PC-3 (cell line): ENCODE measurements at regions not wholly inside any gene's neighbourhood (a gene's known extent, or its start where the extent isn't known, plus 50 kb on each side); places are given as distances from the start of the nearest gene placed in this dataset.
"Not testable (repeated sequence)": the region's sequence is repeated elsewhere in the genome, so short reads cannot be mapped to it uniquely, and the experiment has no call there.

Experiments
- ATAC-seq: fragments of 200-7000 bp; cut with Tn5 transposase; 2 replicates; pipeline ENCODE4 v1.9.1; 2020; ENCODE audit warnings: mild to moderate bottlenecking, moderate library complexity
- BruUV-seq: library from RNA; stranded (reverse); fragments of 400-500 nt; replicated peaks from 2 replicates; lab custom pipeline; 2021; lab: Mats Ljungman, UMichigan
- CTCF ChIA-PET: fragments of 300-600 bp; sonication (Branson Sonifier 250); formaldehyde crosslinking; loops from one replicate; lab custom pipeline; 2022; ENCODE audit warnings: antibody characterized with exemption; lab: Charles Lee
- POLR2A ChIA-PET: fragments of 300-600 bp; sonication (Branson Sonifier 250); formaldehyde crosslinking; loops from one replicate; lab custom pipeline; 2022; ENCODE audit warnings: antibody characterized with exemption; ENCODE audit not compliant: unreplicated experiment; lab: Charles Lee
- DNase-seq: peaks from one replicate; pipeline ENCODE4 v3.0.0-alpha.2; 2015
- H2AFZ ChIP-seq: fragments of 300-600 bp; sonication (generic); 2 replicates; pipeline ENCODE4 v1.6.0; 2016; ENCODE audit warnings: antibody characterized with exemption, low read length
- H3F3A ChIP-seq: fragments of 300-600 bp; sonication (generic); one replicate; pipeline ENCODE4 v1.6.0; 2017; ENCODE audit warnings: antibody characterized with exemption, low read length, control low read depth, mild to moderate bottlenecking; ENCODE audit not compliant: unreplicated experiment
- H3K27ac ChIP-seq: fragments of 300-600 bp; sonication (generic); 2 replicates; pipeline ENCODE4 v1.5.1; 2016; ENCODE audit warnings: mild to moderate bottlenecking, low read length
- H3K27me3 ChIP-seq: fragments of 300-600 bp; sonication (generic); 2 replicates; pipeline ENCODE4 v1.6.1; 2016; ENCODE audit warnings: low read length, mixed read lengths
- H3K36me3 ChIP-seq: fragments of 300-600 bp; sonication (generic); 2 replicates; pipeline ENCODE4 v1.6.1; 2016; ENCODE audit warnings: low read depth, mixed run types, low read length, mixed read lengths
- H3K4me1 ChIP-seq: fragments of 300-600 bp; sonication (generic); 2 replicates; pipeline ENCODE4 v1.5.1; 2016; ENCODE audit warnings: low read length; ENCODE audit not compliant: insufficient read depth
- H3K4me2 ChIP-seq: fragments of 300-600 bp; sonication (generic); 2 replicates; pipeline ENCODE4 v1.6.0; 2016; ENCODE audit warnings: low read length
- H3K4me3 ChIP-seq: fragments of 300-600 bp; sonication (generic); 2 replicates; pipeline ENCODE4 v1.5.1; 2016; ENCODE audit warnings: mild to moderate bottlenecking, low read length, mixed read lengths
- H3K79me2 ChIP-seq: fragments of 300-600 bp; sonication (generic); 2 replicates; pipeline ENCODE4 v1.6.1; 2017; ENCODE audit warnings: low read length, mixed read lengths
- H3K9ac ChIP-seq: fragments of 300-600 bp; sonication (generic); 2 replicates; pipeline ENCODE4 v1.6.0; 2016; ENCODE audit warnings: mild to moderate bottlenecking, low read length
- H3K9me2 ChIP-seq: fragments of 300-600 bp; sonication (generic); replicated peaks from 2 replicates; pipeline ENCODE4 v1.6.1; 2016; ENCODE audit warnings: mixed run types, low read length, mixed read lengths
- H3K9me3 ChIP-seq: fragments of 300-600 bp; sonication (generic); 2 replicates; pipeline ENCODE4 v1.6.1; 2016; ENCODE audit warnings: low read length, mixed read lengths
- H4K20me1 ChIP-seq: fragments of 300-600 bp; sonication (generic); 2 replicates; pipeline ENCODE4 v1.6.1; 2016; ENCODE audit warnings: low read length, mixed read lengths
- EZH2 ChIP-seq: fragments of 300-600 bp; sonication (generic); IDR thresholded peaks from one replicate; pipeline ENCODE4 v1.6.1; 2017; ENCODE audit warnings: antibody characterized with exemption, mild to moderate bottlenecking, low read length; ENCODE audit not compliant: unreplicated experiment
- EZH2phosphoT487 ChIP-seq: fragments of 300-600 bp; sonication (generic); IDR thresholded peaks from 2 replicates; pipeline ENCODE4 v1.6.1; 2018; ENCODE audit warnings: mild to moderate bottlenecking, antibody characterized with exemption, low read length, borderline replicate concordance
- intact Hi-C: fragments of 100-400 bp; cut with micrococcal nuclease; formaldehyde crosslinking; loops from 2 replicates; pipeline ENCODE4 v1.9.0; 2023
- TF ChIP-seq, protein P1 (sequence below): fragments of 300-600 bp; sonication (generic); conservative IDR thresholded peaks from 2 replicates; pipeline ENCODE4 v1.5.1; 2017; ENCODE audit warnings: antibody characterized with exemption, low read depth, mild to moderate bottlenecking, low read length

DNA sequence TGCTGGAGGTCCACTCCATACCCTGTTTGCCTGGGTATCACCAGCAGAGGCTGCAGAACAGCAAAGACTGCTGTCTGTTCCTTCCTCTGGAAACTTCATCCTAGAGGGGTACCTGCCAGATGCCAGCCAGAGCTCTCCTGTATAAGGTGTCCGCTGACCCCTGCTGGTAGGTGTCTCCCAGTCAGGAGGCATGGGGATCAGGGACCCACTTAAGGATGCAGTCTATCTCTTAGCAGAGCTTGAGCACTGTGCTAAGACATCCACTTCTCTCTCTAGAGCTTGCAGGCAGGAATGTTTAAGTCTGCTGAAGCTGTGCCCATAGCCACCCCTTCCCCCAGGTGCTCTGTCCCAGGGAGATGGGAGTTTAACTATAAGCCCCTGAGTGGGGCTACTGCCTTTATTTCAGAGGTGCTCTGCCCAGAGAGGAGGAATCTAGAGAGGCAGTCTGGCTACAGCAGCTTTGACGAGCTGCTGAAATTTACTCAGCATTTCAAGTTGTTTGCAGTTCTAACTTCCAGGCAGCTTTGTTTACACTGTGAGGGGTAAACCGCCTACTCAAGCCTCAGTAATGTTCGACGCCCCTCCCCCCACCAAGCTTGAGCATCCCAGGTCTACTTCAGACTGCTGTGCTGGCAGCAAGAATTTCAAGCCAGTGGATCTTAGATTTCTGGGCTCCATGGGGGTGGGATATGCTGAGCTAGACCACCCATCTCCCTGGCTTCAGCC is 74.5 kb upstream of the GORAB start:
- BruUV-seq, H4K20me1 ChIP-seq, H3F3A ChIP-seq, CTCF ChIA-PET, H3K36me3 ChIP-seq, H3K27me3 ChIP-seq, H3K4me3 ChIP-seq, H3K9ac ChIP-seq, H3K79me2 ChIP-seq, intact Hi-C loops, H3K9me3 ChIP-seq, H3K27ac ChIP-seq, H3K9me2 ChIP-seq: not testable (repeated sequence)
- TF ChIP-seq, protein P1, sequence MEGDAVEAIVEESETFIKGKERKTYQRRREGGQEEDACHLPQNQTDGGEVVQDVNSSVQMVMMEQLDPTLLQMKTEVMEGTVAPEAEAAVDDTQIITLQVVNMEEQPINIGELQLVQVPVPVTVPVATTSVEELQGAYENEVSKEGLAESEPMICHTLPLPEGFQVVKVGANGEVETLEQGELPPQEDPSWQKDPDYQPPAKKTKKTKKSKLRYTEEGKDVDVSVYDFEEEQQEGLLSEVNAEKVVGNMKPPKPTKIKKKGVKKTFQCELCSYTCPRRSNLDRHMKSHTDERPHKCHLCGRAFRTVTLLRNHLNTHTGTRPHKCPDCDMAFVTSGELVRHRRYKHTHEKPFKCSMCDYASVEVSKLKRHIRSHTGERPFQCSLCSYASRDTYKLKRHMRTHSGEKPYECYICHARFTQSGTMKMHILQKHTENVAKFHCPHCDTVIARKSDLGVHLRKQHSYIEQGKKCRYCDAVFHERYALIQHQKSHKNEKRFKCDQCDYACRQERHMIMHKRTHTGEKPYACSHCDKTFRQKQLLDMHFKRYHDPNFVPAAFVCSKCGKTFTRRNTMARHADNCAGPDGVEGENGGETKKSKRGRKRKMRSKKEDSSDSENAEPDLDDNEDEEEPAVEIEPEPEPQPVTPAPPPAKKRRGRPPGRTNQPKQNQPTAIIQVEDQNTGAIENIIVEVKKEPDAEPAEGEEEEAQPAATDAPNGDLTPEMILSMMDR, result peak; percentile 45; the same call in 1 of the 2 replicates
- peak overlapping the region; percentile 72 for H3K4me2 ChIP-seq
- POLR2A ChIA-PET, result interaction anchor here (0.6 kb wide), 2 partner anchors 13 to 26 kb away, joined by 3 to 4 read pairs; no protein-coding TSS in a partner anchor
- ATAC-seq (peak; percentile 92), DNase-seq (peak; percentile 85)
- H3K4me1 ChIP-seq, result peaks cover 13% of the 10 kb centered on the region
- peak overlapping the region; percentile 24; the same call in 1 of the 2 replicates for H2AFZ ChIP-seq

DNA sequence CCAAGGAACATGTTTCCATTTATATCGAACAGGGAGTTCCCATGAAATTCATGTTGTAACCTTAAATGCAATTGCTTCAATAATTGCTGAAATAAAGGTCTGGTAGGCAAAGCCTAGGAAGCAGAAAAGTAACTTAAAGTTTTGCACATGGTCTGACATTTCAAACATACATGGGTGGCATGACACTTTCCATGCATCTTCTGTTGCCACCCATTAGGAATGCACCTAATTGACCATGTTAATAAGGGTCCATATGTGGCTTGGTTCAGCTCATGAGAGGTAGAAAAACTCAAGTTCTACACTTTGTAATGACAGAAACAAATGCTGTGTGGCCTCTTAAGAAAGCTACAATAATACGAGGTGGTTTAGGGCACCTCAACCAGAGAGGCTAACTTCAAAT is 72.0 kb upstream of the GORAB start:
- 0 out of 2 replicates have a peak, but pooled peaks cover 3% of the 10 kb centered on the region for H3K9me2 ChIP-seq
- no peak overlapping the region for H3K9ac ChIP-seq
- CTCF ChIA-PET, result no interaction called here
- no peak overlapping the region for H3K27ac ChIP-seq
- no peaks in the 10 kb centered on the region for H3K36me3 ChIP-seq
- H3K9me3 ChIP-seq, result no peaks in the 10 kb centered on the region
- peaks cover 13% of the 10 kb centered on the region for H3K4me1 ChIP-seq
- POLR2A ChIA-PET, result no interaction called here
- no peaks in the 10 kb centered on the region for H3K27me3 ChIP-seq
- no peaks in the 10 kb centered on the region for H3F3A ChIP-seq
- H4K20me1 ChIP-seq, result no peaks in the 10 kb centered on the region
- no TSS peak for BruUV-seq
- no peak overlapping the region for H2AFZ ChIP-seq
- intact Hi-C loops, result no loop called here
- ATAC-seq (no peak), DNase-seq (no peak)
- TF ChIP-seq EZH2phosphoT487, result no peak
- TF ChIP-seq, protein P1, result no peak
- TF ChIP-seq EZH2, result no peak
- no peak overlapping the region for H3K4me2 ChIP-seq
- no peaks in the 10 kb centered on the region for H3K79me2 ChIP-seq
- no peak overlapping the region for H3K4me3 ChIP-seq

DNA sequence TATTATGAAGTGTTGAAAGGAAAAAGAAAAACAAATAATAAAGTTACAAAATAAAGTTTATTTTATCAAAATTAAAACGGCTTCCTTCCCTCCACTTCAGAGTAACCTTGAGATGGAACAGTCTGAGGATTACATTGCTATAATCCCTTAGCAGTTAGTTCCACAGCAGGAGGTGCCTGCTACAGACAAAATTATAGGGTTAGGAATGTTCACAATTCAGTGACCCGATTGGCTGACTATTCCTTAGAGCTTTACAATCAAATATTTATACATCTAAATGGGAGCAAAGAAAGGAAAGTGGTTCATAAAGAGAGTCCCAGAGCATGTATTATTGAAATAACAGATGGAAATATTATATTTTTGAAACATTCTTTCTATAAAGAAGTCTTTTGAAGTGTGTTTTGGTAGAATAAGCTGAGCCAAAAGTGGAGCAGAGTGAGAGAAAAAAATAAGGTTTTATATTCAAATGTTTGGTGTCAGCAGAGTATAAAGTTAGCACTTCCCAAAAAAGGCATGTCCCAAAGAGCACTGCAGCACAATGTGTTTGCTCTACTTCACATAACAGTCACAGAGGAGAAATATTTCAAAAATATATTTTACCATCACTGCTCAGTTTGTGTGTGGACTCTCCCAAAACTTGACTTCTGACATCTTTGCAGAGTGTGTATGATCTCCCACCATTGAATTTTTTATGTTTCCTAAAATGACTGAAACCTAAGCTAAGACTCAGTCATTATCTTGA is 71.4 kb upstream of the GORAB start:
- Histone ChIP-seq H2AFZ (no peak overlapping the region), H3K27ac (no peak overlapping the region), H4K20me1 (no peaks in the 10 kb centered on the region), H3K9ac (no peak overlapping the region), H3K79me2 (no peaks in the 10 kb centered on the region), H3K4me1 (peaks cover 13% of the 10 kb centered on the region), H3K4me2 (no peak overlapping the region), H3F3A (no peaks in the 10 kb centered on the region), H3K9me3 (no peaks in the 10 kb centered on the region), H3K36me3 (no peaks in the 10 kb centered on the region), H3K27me3 (no peaks in the 10 kb centered on the region), H3K9me2 (0 out of 2 replicates have a peak, but pooled peaks cover 3% of the 10 kb centered on the region), H3K4me3 (no peak overlapping the region)
- BruUV-seq, result no TSS peak
- TF ChIP-seq EZH2, result no peak
- TF ChIP-seq, protein P1, result no peak
- TF ChIP-seq EZH2phosphoT487, result no peak
- no peak for ATAC-seq
- intact Hi-C loops, result no loop called here
- no peak for DNase-seq
- POLR2A ChIA-PET, result no interaction called here
- CTCF ChIA-PET, result no interaction called here
